GM12892 (cell line): ENCODE measurements at regions not wholly inside any gene's neighbourhood (a gene's known extent, or its start where the extent isn't known, plus 50 kb on each side); places are given as distances from the start of the nearest gene placed in this dataset.
"Not testable (repeated sequence)": the region's sequence is repeated elsewhere in the genome, so short reads cannot be mapped to it uniquely, and the experiment has no call there.

ENCODE experiments used
- POLR2A ChIP-seq: IDR thresholded peaks from 2 replicates; pipeline ENCODE4 v1.6.1; 2011; ENCODE audit warnings: low read depth, low read length, control low read depth
- TAF1 ChIP-seq: IDR thresholded peaks from 2 replicates; pipeline ENCODE4 v1.6.1; 2011; ENCODE audit warnings: low read depth, mild to moderate bottlenecking, control low read depth, low read length, borderline replicate concordance

DNA sequence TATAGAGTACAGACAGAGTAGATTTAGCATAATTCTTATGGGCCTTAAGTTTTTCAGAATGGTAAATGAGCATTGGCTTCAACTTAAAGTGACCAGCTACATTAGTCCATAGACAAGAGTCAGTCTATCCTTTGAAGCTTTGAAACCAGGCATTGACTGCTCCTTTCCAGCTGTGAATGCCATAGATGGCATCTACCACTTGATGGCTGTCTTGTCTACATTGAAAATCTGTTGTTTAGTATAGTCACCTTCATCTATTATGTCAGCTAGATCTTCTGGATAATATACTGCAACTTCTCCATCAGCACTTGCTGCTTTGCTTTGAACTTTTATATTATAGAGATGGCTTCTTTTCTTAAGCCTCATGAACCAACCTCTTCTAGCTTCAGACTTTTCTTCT lies 146.1 kb upstream of the FOLH1 start:
- not testable (repeated sequence) for TF ChIP-seq TAF1, POLR2A
